H1 (cell line): ENCODE measurements at regions not wholly inside any gene's neighbourhood (a gene's known extent, or its start where the extent isn't known, plus 50 kb on each side); places are given as distances from the start of the nearest gene placed in this dataset.

Source experiments
- CTCF ChIA-PET: fragments of 300-600 bp; sonication (Branson Sonifier 250); formaldehyde crosslinking; loops from one replicate; lab custom pipeline; 2021; ENCODE audit not compliant: partially characterized antibody; lab: Charles Lee
- POLR2A ChIA-PET: fragments of 300-600 bp; sonication (Branson Sonifier 250); formaldehyde crosslinking; loops from one replicate; lab custom pipeline; 2021; ENCODE audit warnings: inconsistent platforms; ENCODE audit not compliant: partially characterized antibody; lab: Charles Lee
- DNase-seq, 2 experiments: peaks; one replicate each; pipeline versions ENCODE4 v3.0.0 to v3.0.0-alpha.2; 2010 to 2022; ENCODE audit warnings: low spot score in 2 of 2, low read depth in 1 of 2, mixed read lengths in 1 of 2
- FAIRE-seq: peaks from 2 replicates; lab custom pipeline; 2011; peaks lifted over from hg19 to GRCh38; lab: Jason Lieb, UNC
- H2AFZ ChIP-seq: 2 replicates; pipeline ENCODE4 v1.8.1; 2012; ENCODE audit warnings: low read length, inconsistent platforms
- H2AK5ac ChIP-seq: 2 replicates; pipeline ENCODE4 v1.6.1; 2013; ENCODE audit warnings: low read depth, low read length
- H2BK120ac ChIP-seq: replicated peaks from 2 replicates; pipeline ENCODE3; 2013; ENCODE audit warnings: low read depth, low read length, inconsistent platforms
- H2BK12ac ChIP-seq: 2 replicates; pipeline ENCODE4 v1.6.1; 2013; ENCODE audit warnings: low read depth, low read length
- H2BK15ac ChIP-seq: 2 replicates; pipeline ENCODE4 v1.6.1; 2013; ENCODE audit warnings: low read length
- H2BK20ac ChIP-seq: 2 replicates; pipeline ENCODE4 v1.6.1; 2013; ENCODE audit warnings: low read length
- H2BK5ac ChIP-seq: 2 replicates; pipeline ENCODE4 v1.6.1; 2013; ENCODE audit warnings: low read depth, low read length
- H3K14ac ChIP-seq: 2 replicates; pipeline ENCODE4 v1.6.1; 2013; ENCODE audit warnings: inconsistent platforms; ENCODE audit not compliant: insufficient read length
- H3K18ac ChIP-seq: 2 replicates; pipeline ENCODE4 v1.6.1; 2013; ENCODE audit warnings: low read length; ENCODE audit errors: extremely low read depth
- H3K23ac ChIP-seq: 2 replicates; pipeline ENCODE4 v1.6.1; 2013; ENCODE audit warnings: inconsistent platforms; ENCODE audit not compliant: insufficient read length
- H3K23me2 ChIP-seq: 2 replicates; pipeline ENCODE4 v1.6.1; 2013; ENCODE audit warnings: low read depth, low read length
- H3K27ac ChIP-seq: 2 replicates; pipeline ENCODE4 v1.6.1; 2011; ENCODE audit warnings: low read depth, low read length, inconsistent platforms
- H3K27me3 ChIP-seq, 4 experiments: replicated peaks in 1 of 4; 1 replicate in 1 of 4; 2 replicates in 3 of 4; pipeline versions ENCODE4 v1.6.1 to v1.8.1; 2011 to 2013; ENCODE audit warnings: low read length in 3 of 4, mild to moderate bottlenecking in 3 of 4, inconsistent platforms in 2 of 4, mixed read lengths in 2 of 4, moderate library complexity in 1 of 4; ENCODE audit not compliant: control insufficient read depth in 3 of 4, insufficient read depth in 3 of 4; ENCODE audit errors: extremely low read depth in 1 of 4
- H3K36me3 ChIP-seq, 4 experiments: 2 replicates each; pipeline versions ENCODE4 v1.6.1 to v1.8.1; 2011 to 2013; ENCODE audit warnings: mild to moderate bottlenecking in 4 of 4, low read length in 3 of 4, moderate library complexity in 2 of 4, control low read depth in 1 of 4, inconsistent platforms in 1 of 4; ENCODE audit not compliant: insufficient read depth in 4 of 4, control insufficient read depth in 2 of 4
- H3K4ac ChIP-seq: replicated peaks from 2 replicates; pipeline ENCODE3; 2013; ENCODE audit warnings: low read length, low read depth, mixed read lengths, inconsistent platforms; ENCODE audit not compliant: insufficient read length
- H3K4me1 ChIP-seq, 4 experiments: replicated peaks in 1 of 4; 1 replicate in 1 of 4; 2 replicates in 3 of 4; pipeline versions ENCODE4 v1.6.1 to v1.8.1; 2011 to 2013; ENCODE audit warnings: low read length in 3 of 4, inconsistent platforms in 2 of 4, mixed read lengths in 1 of 4; ENCODE audit not compliant: insufficient read depth in 4 of 4, control insufficient read depth in 3 of 4
- H3K4me2 ChIP-seq, 2 experiments: 2 replicates each; pipeline versions ENCODE4 v1.6.1 to v1.8.1; 2011 to 2013; ENCODE audit warnings: low read depth in 2 of 2, low read length in 2 of 2, control low read depth in 1 of 2, inconsistent platforms in 1 of 2, mild to moderate bottlenecking in 1 of 2; ENCODE audit not compliant: insufficient read depth in 1 of 2
- H3K4me3 ChIP-seq, 4 experiments: fragments of 200-600, 300-600 bp in 1 of 4; sonication (generic), shearing (Covaris generic), sonication (Bioruptor Twin) in 1 of 4; 2 replicates each; pipeline versions ENCODE4 v1.5.1 to v1.8.1; 2011 to 2016; ENCODE audit warnings: low read length in 4 of 4, low read depth in 3 of 4, control low read depth in 2 of 4, inconsistent platforms in 2 of 4, mild to moderate bottlenecking in 2 of 4, mixed read lengths in 1 of 4, moderate library complexity in 1 of 4; ENCODE audit not compliant: insufficient read depth in 2 of 4; ENCODE audit errors: extremely low read depth in 1 of 4
- H3K56ac ChIP-seq: replicated peaks from 2 replicates; pipeline ENCODE3; 2013; ENCODE audit warnings: low read depth, mild to moderate bottlenecking, mixed read lengths, low read length, inconsistent platforms; ENCODE audit not compliant: insufficient read length
- H3K79me1 ChIP-seq: 2 replicates; pipeline ENCODE4 v1.6.1; 2013; ENCODE audit warnings: low read depth, low read length, control low read depth
- H3K79me2 ChIP-seq, 2 experiments: 2 replicates each; pipeline versions ENCODE4 v1.6.1 to v1.8.1; 2012 to 2013; ENCODE audit warnings: low read length in 2 of 2, mild to moderate bottlenecking in 2 of 2, inconsistent platforms in 1 of 2; ENCODE audit not compliant: insufficient read depth in 2 of 2, control insufficient read depth in 1 of 2
- H3K9ac ChIP-seq, 4 experiments: replicated peaks in 1 of 4; 1 replicate in 1 of 4; 2 replicates in 3 of 4; pipeline versions ENCODE4 v1.6.1 to v1.8.1; 2011 to 2013; ENCODE audit warnings: low read depth in 3 of 4, low read length in 3 of 4, control low read depth in 2 of 4, mild to moderate bottlenecking in 2 of 4, moderate library complexity in 2 of 4, inconsistent platforms in 1 of 4; ENCODE audit errors: extremely low read depth in 1 of 4
- H3K9me3 ChIP-seq, 2 experiments: 2 replicates each; pipeline versions ENCODE4 v1.6.1 to v1.8.1; 2012 to 2013; ENCODE audit warnings: mild to moderate bottlenecking in 2 of 2, moderate library complexity in 2 of 2, control low read depth in 1 of 2, inconsistent platforms in 1 of 2, low read depth in 1 of 2, low read length in 1 of 2, mixed read lengths in 1 of 2; ENCODE audit not compliant: insufficient read depth in 2 of 2
- H4K20me1 ChIP-seq, 2 experiments: replicated peaks in 1 of 2; 2 replicates each; pipeline versions ENCODE3 to v1.8.1; 2011 to 2013; ENCODE audit warnings: inconsistent platforms in 2 of 2, low read length in 2 of 2, mild to moderate bottlenecking in 1 of 2; ENCODE audit not compliant: insufficient read depth in 2 of 2, control insufficient read depth in 1 of 2
- H4K5ac ChIP-seq: 2 replicates; pipeline ENCODE4 v1.6.1; 2013; ENCODE audit warnings: low read length, low read depth, mixed read lengths, inconsistent platforms; ENCODE audit not compliant: insufficient read length
- H4K8ac ChIP-seq: 2 replicates; pipeline ENCODE4 v1.8.0; 2013; ENCODE audit warnings: mild to moderate bottlenecking, moderate library complexity, low read length, inconsistent platforms; ENCODE audit not compliant: insufficient read depth; ENCODE audit errors: extremely low read depth
- H4K91ac ChIP-seq: replicated peaks from 2 replicates; pipeline ENCODE3; 2013; ENCODE audit warnings: low read length, mixed read lengths, inconsistent platforms; ENCODE audit not compliant: insufficient read length
- CBX8 ChIP-seq: fragments of 300-800, 300-1000 bp; sonication (generic); IDR thresholded peaks from 2 replicates; pipeline ENCODE4 v1.7.1; 2016; ENCODE audit warnings: low read depth, low read length, borderline replicate concordance
- CTBP2 ChIP-seq: IDR thresholded peaks from 2 replicates; pipeline ENCODE4 v1.7.0; 2011; ENCODE audit warnings: borderline replicate concordance, mild to moderate bottlenecking, moderate library complexity, mixed read lengths, low read length; ENCODE audit not compliant: insufficient read depth, insufficient read length
- EP300 ChIP-seq, 2 experiments: IDR thresholded peaks; 1 replicate in 1 of 2; 2 replicates in 1 of 2; pipeline ENCODE4 v1.6.1; 2011 to 2012; ENCODE audit warnings: low read depth in 2 of 2, low read length in 2 of 2, mild to moderate bottlenecking in 2 of 2, borderline replicate concordance in 1 of 2, inconsistent platforms in 1 of 2, moderate library complexity in 1 of 2
- HDAC2 ChIP-seq, 2 experiments: fragments of 300-600 bp in 1 of 2; sonication (generic) in 1 of 2; IDR thresholded peaks; 2 replicates each; pipeline ENCODE4 v1.6.1; 2011 to 2012; ENCODE audit warnings: low read depth in 2 of 2, low read length in 2 of 2, mild to moderate bottlenecking in 2 of 2, moderate library complexity in 2 of 2, borderline replicate concordance in 1 of 2, inconsistent platforms in 1 of 2
- KDM1A ChIP-seq: fragments of 200-600, 300-600 bp; sonication (generic); IDR thresholded peaks from 2 replicates; pipeline ENCODE4 v1.7.1; 2016; ENCODE audit warnings: mild to moderate bottlenecking, low read length, borderline replicate concordance
- KDM5A ChIP-seq: fragments of 200-600 bp; IDR thresholded peaks from 2 replicates; pipeline ENCODE4 v1.7.1; 2012; ENCODE audit warnings: mild to moderate bottlenecking, low read length, inconsistent platforms, mixed read lengths
- RXRA ChIP-seq: IDR thresholded peaks from 2 replicates; pipeline ENCODE4 v1.6.1; 2011; ENCODE audit warnings: low read depth, mild to moderate bottlenecking, low read length, moderate library complexity; ENCODE audit not compliant: insufficient read depth
- SRF ChIP-seq: IDR thresholded peaks from 2 replicates; pipeline ENCODE4 v1.6.1; 2011; ENCODE audit warnings: mild to moderate bottlenecking, low read depth, low read length, moderate library complexity
- WGBS, 2 experiments: shearing (Covaris generic) in 1 of 2; methylation state at CpG; one replicate each; pipeline versions ENCODE4 v1.1.6 to v1.1.7; 2013 to 2015; ENCODE audit warnings: low lambda C conversion rate in 2 of 2, mixed read lengths in 2 of 2, inconsistent platforms in 1 of 2, low coverage in 1 of 2, missing lambda C conversion rate in 1 of 2; ENCODE audit not compliant: insufficient replicate concordance in 2 of 2, insufficient coverage in 1 of 2, insufficient read length in 1 of 2; ENCODE audit errors: extremely low coverage in 1 of 2, missing lambda C conversion rate in 1 of 2; 5-methylcytosine and 5-hydroxymethylcytosine counted together

DNA sequence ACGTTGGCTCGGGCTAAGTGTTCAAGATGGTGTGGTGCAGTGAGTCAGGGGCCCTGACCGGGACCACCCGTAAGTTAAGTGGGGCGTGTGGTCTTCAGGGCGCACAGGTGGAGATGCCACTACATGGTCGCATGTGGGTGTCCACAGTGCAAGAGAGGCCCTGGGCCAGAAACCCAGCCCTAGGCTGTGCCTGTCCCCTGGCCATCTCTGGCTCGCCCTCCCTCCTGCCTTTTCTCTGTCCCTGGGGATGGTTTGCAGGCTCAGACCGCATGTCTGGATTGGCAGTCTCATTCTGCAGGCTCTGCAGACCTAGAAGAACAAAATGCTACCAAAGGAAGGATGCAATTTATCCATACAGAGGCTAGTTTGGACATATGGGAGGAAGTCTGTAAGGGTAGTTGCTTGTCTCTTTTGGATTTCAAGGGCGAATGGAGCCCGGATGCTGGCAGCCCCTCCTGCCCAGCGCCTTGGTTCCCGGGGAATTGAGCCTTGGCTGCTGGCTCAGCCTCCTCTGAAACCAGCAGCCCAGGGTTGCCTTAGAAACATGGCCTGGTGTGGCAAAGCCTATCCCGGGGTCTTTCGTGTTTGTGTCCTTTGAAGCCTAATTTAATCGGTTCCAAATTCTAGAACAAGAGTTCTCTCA lies 417.5 kb upstream of the HS6ST1 start:
- no peak for DNase-seq
- H3K4ac ChIP-seq = no peak overlapping the region
- H3K4me1 ChIP-seq = no peaks in the 10 kb centered on the region; a peak in 3 of 7 replicates
- H3K23me2 ChIP-seq = no peaks in the 10 kb centered on the region
- no peak overlapping the region for H3K56ac ChIP-seq
- H4K8ac ChIP-seq = no peak overlapping the region
- no peaks in the 10 kb centered on the region for H3K9me3 ChIP-seq
- no peak overlapping the region for H3K23ac ChIP-seq
- H3K4me2 ChIP-seq = 0 out of 4 replicates have a peak overlapping the region, but pooled peaks of 1 of the 2 experiments have one; percentile 67
- H3K79me2 ChIP-seq = no peaks in the 10 kb centered on the region
- H3K27me3 ChIP-seq = peaks cover 0 to 11% (median 9%) of the 10 kb centered on the region in 4 experiments; a peak in 6 of 7 replicates
- H4K5ac ChIP-seq = no peak overlapping the region
- H3K79me1 ChIP-seq = no peaks in the 10 kb centered on the region
- peak overlapping the region; percentile 40; the same call in 1 of the 2 replicates for H2AK5ac ChIP-seq
- no peak overlapping the region for H3K18ac ChIP-seq
- H2BK120ac ChIP-seq = no peak overlapping the region
- 0 out of 2 replicates have a peak overlapping the region, but pooled peaks have one; percentile 3 for H2AFZ ChIP-seq
- 78% methylated on average over 16 of the region's 16 CpGs; no CpG with 5 or more reads in 1 of the 2 experiments for WGBS, 2 experiments
- no peak for FAIRE-seq
- no peak overlapping the region for H2BK20ac ChIP-seq
- H3K14ac ChIP-seq = no peak overlapping the region
- ChIA-PET CTCF (interaction anchor here (0.7 to 2.0 kb wide), 18 partner anchors 9 to 665 kb away, joined by 3 to 22 read pairs (median 4); no protein-coding TSS in a partner anchor), POLR2A (no interaction called here)
- no peaks in the 10 kb centered on the region for H3K36me3 ChIP-seq
- H4K20me1 ChIP-seq = no peaks in the 10 kb centered on the region
- no peak overlapping the region for H4K91ac ChIP-seq
- H3K27ac ChIP-seq = no peak overlapping the region
- H2BK5ac ChIP-seq = no peak overlapping the region
- H2BK12ac ChIP-seq = peak overlapping the region; percentile 75; the same call in 1 of the 2 replicates
- H3K9ac ChIP-seq = no peak overlapping the region
- peak overlapping the region; percentile 46; the same call in 1 of the 2 replicates for H2BK15ac ChIP-seq
- no peak overlapping the region; a peak in 1 of 8 replicates for H3K4me3 ChIP-seq
- TF ChIP-seq CTBP2 (no peak), RXRA (no peak), EP300 (IDR thresholded peaks at IDR 0.05; ENCODE audit: borderline replicate concordance in 1 of 2, low read depth in 2 of 2, low read length in 2 of 2) (no peak), CBX8 (no peak), HDAC2 (IDR thresholded peaks at IDR 0.05; ENCODE audit: borderline replicate concordance in 1 of 2, low read depth in 2 of 2, low read length in 2 of 2) (no peak), KDM1A (no peak), SRF (no peak), KDM5A (no peak)
